ENCODE measurements at regions not wholly inside any gene's neighbourhood (a gene's known extent, or its start where the extent isn't known, plus 50 kb on each side); places are given as distances from the start of the nearest gene placed in this dataset.

GRCh38 chr5:135269931-135270421, 129.1 kb downstream of the MACROH2A1 start:
- 89 to 94% methylated on average over 7 of the region's 7 CpGs for WGBS, 2 donors
- Histone ChIP-seq H3K4me1 (no peaks in the 10 kb centered on the region), H3K36me3 (ENCODE audit: low read depth, missing control alignments) (no peaks in the 10 kb centered on the region), H3K27ac (no peak overlapping the region), H3K27me3 (no peaks in the 10 kb centered on the region), H3K9me3 (no peaks in the 10 kb centered on the region), H3K4me3 (no peak overlapping the region)
- no peak for DNase-seq
- intact Hi-C loops (cut with DNase I; ENCODE audit: low total_unique reads), result no loop called here
- TF ChIP-seq, protein P1, sequence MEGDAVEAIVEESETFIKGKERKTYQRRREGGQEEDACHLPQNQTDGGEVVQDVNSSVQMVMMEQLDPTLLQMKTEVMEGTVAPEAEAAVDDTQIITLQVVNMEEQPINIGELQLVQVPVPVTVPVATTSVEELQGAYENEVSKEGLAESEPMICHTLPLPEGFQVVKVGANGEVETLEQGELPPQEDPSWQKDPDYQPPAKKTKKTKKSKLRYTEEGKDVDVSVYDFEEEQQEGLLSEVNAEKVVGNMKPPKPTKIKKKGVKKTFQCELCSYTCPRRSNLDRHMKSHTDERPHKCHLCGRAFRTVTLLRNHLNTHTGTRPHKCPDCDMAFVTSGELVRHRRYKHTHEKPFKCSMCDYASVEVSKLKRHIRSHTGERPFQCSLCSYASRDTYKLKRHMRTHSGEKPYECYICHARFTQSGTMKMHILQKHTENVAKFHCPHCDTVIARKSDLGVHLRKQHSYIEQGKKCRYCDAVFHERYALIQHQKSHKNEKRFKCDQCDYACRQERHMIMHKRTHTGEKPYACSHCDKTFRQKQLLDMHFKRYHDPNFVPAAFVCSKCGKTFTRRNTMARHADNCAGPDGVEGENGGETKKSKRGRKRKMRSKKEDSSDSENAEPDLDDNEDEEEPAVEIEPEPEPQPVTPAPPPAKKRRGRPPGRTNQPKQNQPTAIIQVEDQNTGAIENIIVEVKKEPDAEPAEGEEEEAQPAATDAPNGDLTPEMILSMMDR (IDR thresholded peaks at IDR 0.05), result no peak
- no peak for TF ChIP-seq POLR2A (IDR thresholded peaks at IDR 0.05)

DNA sequence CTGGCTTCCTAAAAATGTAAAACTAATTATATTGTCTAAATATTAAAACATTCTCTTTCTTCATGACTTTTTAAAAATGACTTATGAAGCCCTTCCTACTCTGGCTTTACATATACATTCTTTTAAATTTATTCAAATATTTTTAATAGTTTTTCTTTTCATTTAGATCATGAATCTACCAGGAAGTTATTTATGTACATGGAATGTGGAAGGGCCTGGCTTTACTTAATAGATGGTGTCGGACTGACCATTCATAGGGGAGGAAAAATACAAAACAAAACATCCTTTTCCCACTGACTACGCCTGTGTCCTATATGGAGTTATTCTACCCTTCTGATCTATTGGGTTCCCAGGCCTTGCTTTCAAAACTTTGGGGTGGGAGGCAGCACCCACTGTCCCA, 129.8 kb downstream of the MACROH2A1 start:
- Histone ChIP-seq H3K4me1 (no peaks in the 10 kb centered on the region), H3K27me3 (no peaks in the 10 kb centered on the region), H3K36me3 (ENCODE audit: low read depth, missing control alignments) (no peaks in the 10 kb centered on the region), H3K9me3 (no peaks in the 10 kb centered on the region), H3K4me3 (no peak overlapping the region), H3K27ac (no peak overlapping the region)
- TF ChIP-seq, protein P1 (IDR thresholded peaks at IDR 0.05), result no peak
- no peak for TF ChIP-seq POLR2A (IDR thresholded peaks at IDR 0.05)
- no peak for DNase-seq
- intact Hi-C loops (cut with DNase I; ENCODE audit: low total_unique reads), result no loop called here
- 86 to 99% methylated on average over 2 of the region's 2 CpGs for WGBS, 2 donors

GRCh38 chr5:135266975-135267374, 132.1 kb downstream of the MACROH2A1 start:
- TF ChIP-seq POLR2A (IDR thresholded peaks at IDR 0.05), result no peak
- TF ChIP-seq, protein P1 (IDR thresholded peaks at IDR 0.05), result no peak
- no peak for DNase-seq
- Histone ChIP-seq H3K27ac (no peak overlapping the region), H3K27me3 (no peaks in the 10 kb centered on the region), H3K36me3 (ENCODE audit: low read depth, missing control alignments) (no peaks in the 10 kb centered on the region), H3K9me3 (no peaks in the 10 kb centered on the region), H3K4me1 (no peaks in the 10 kb centered on the region), H3K4me3 (no peak overlapping the region)
- intact Hi-C loops (cut with DNase I; ENCODE audit: low total_unique reads), result no loop called here
- 84 to 87% methylated on average over 5 of the region's 5 CpGs for WGBS, 2 donors

- Histone ChIP-seq H3K27me3 (no peaks in the 10 kb centered on the region), H3K36me3 (ENCODE audit: low read depth, missing control alignments) (no peaks in the 10 kb centered on the region), H3K4me1 (no peaks in the 10 kb centered on the region), H3K9me3 (no peaks in the 10 kb centered on the region), H3K27ac (no peak overlapping the region), H3K4me3 (no peak overlapping the region)
- intact Hi-C loops (cut with DNase I; ENCODE audit: low total_unique reads), result no loop called here
- no peak for DNase-seq
- WGBS, 2 donors, result 65 to 72% methylated on average over 6 of the region's 6 CpGs
- TF ChIP-seq, protein P1 (IDR thresholded peaks at IDR 0.05), result no peak
- no peak for TF ChIP-seq POLR2A (IDR thresholded peaks at IDR 0.05)
These were observed 132.8 kb downstream of the MACROH2A1 start for GRCh38 chr5:135266303-135266635.

GRCh38 chr5:135265497-135266302, 133.3 kb downstream of the MACROH2A1 start:
- 70 to 81% methylated on average over 12 to 13 of the region's 13 CpGs for WGBS, 2 donors
- H3K27ac ChIP-seq, result no peak overlapping the region
- no peaks in the 10 kb centered on the region for H3K36me3 ChIP-seq (ENCODE audit: low read depth, missing control alignments)
- H3K27me3 ChIP-seq, result no peaks in the 10 kb centered on the region
- H3K4me1 ChIP-seq, result no peaks in the 10 kb centered on the region
- intact Hi-C loops (cut with DNase I; ENCODE audit: low total_unique reads), result no loop called here
- DNase-seq, result no peak
- TF ChIP-seq, protein P1 (IDR thresholded peaks at IDR 0.05), result no peak
- no peak for TF ChIP-seq POLR2A (IDR thresholded peaks at IDR 0.05)
- no peaks in the 10 kb centered on the region for H3K9me3 ChIP-seq
- H3K4me3 ChIP-seq, result no peak overlapping the region

Data from testis (tissue), 2 donors.